NOMO-1 treated with DMSO at 0.1 percent for 48 hours (cell line): ENCODE measurements at regions not wholly inside any gene's neighbourhood (a gene's known extent, or its start where the extent isn't known, plus 50 kb on each side); places are given as distances from the start of the nearest gene placed in this dataset.
"Not testable (repeated sequence)": the region's sequence is repeated elsewhere in the genome, so short reads cannot be mapped to it uniquely, and the experiment has no call there.

Experiments
- DNase-seq: peaks from one replicate; lab custom pipeline; 2025; ENCODE audit not compliant: unreplicated experiment; lab: John Stamatoyannopoulos, UW

DNA sequence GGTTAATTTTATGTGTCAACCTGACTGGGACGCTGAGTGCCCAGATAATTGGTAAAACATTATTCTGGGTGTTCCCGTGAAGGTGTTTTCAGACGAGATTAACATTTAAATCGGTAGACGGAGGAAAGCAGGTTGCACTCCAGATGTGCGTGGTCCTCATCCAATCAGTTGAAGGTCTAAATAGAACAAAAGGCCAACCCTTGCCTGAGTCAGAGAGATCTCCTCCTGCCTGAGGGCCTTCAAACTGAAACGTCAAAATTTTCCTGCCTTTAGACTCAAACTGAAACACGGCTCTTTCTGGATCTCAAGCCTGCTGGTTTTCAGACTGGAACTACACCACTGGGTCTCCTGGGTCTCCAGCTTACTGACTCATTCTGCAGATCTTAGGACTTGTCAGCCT is 70.9 kb downstream of the NPIPA5 start:
- DNase-seq, result not testable (repeated sequence)

DNA sequence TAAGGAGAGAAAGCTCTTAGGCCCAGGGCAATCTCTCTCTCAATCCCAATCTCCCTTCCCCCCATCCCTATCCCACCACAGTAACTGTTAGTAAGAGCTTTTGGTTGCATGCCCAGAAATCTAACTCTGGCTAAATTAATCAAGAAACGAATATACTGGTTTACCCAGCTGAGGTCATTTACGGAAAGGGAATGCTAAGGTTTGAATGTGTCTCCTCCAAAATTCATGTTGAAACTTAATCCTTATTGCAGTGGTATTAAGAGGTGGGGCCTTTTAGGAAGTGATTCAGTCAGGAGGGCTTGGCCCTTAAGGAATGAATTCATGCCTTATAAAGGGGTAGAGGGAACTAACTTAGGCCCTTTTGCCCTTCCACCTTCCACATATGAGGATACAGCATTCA is 72.2 kb downstream of the NPIPA5 start:
- not testable (repeated sequence) for DNase-seq

- not testable (repeated sequence) for DNase-seq
These were observed 74.3 kb downstream of the NPIPA5 start for GRCh38 chr16:15303667-15304324.

- not testable (repeated sequence) for DNase-seq
These were observed 81.0 kb downstream of the NPIPA5 start for GRCh38 chr16:15297104-15297503.

DNA sequence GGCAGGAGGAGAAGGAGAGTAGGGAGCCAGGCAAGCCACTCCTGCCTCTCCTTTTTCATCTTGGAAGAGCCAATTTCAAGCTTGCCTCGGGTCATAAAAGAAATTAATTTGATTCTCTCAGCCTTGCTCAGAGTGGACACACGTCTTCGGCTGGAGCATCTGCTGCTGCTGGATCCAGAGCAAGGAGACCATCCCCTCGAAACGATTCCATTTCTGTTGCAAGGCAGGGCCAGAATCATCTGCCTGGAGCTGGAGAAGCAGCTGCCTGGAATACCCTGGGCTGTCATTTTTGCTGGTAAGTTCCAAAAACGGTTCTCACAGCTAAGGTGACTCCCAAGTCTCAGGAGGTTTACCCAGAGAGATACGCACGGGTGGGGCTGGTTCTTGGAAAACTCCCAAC is 103.3 kb downstream of the NPIPA5 start:
- DNase-seq, result not testable (repeated sequence)

DNA sequence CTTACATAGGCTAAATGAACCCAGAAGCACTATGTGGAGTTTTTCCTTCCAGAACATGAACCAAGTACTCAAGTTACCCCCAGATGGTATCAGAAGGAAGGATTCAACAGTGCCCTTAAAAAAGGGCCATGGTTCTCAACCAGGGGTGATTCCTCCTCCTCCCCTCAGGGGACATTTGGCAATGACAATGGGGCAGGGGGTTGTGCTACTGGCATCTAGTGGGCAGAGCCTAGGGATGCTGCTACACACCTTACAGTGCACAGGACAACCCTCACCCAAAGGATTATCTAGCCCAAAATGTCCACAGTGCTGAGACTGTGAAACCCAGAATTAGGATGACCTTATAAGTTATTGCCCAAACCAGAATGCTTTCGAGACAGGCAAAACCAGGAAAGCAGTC is 104.1 kb downstream of the NPIPA5 start:
- not testable (repeated sequence) for DNase-seq

DNA sequence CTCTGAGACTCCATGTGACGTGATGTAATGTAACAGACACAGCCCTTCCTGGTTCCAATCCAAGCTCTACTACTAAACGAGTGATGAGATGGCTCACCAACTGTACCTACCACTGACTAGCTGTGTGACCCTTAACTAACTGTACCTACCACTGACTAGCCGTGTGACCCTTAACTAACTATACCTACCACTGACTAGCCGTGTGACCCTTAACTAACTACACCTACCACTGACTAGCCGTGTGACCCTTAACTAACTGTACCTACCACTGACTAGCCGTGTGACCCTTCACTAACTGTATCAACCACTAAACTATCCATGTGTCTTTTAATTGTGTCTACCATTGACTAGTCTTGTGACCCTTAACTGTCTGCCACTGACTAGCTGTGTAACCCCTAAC is 111.2 kb downstream of the NPIPA5 start:
- not testable (repeated sequence) for DNase-seq

DNA sequence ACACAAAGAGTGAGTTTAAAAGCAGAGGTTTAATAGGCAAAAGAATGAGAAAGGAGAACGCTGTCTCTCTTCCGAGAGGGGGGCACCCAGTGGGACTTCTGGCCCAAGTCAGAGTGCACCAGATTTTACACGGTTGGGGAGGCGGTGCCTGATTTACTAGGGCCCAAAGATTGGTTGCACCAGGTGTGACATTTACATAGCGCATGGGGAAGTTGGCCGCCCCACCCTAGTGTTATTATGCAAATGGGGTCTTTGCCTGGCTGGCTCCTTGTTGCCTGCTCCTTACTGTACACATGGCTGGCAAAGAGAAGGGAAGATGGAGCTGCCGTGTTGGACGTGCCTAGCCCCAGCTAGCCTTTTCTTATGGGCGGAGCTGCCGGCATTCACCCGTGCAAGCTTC is 115.9 kb downstream of the NPIPA5 start:
- not testable (repeated sequence) for DNase-seq

DNA sequence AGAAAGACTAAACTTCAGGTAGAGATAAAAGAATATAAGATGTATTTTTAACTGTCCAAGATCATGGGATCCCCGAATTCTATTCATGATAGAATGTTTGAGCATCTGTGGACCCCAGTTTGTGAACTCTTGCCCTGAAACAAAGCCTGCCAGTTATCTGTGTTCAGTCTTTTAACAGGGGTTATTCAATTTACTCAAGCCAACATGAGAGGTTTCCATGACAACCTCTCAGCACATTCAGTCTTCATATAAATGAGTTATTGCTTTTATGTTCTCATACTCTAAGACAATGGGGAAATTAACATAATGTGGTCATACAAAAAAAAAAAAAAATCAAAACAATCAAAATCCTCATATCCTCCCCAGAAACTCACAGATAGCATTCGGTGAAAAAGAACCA is 130.1 kb downstream of the NPIPA5 start:
- DNase-seq, result not testable (repeated sequence)

DNA sequence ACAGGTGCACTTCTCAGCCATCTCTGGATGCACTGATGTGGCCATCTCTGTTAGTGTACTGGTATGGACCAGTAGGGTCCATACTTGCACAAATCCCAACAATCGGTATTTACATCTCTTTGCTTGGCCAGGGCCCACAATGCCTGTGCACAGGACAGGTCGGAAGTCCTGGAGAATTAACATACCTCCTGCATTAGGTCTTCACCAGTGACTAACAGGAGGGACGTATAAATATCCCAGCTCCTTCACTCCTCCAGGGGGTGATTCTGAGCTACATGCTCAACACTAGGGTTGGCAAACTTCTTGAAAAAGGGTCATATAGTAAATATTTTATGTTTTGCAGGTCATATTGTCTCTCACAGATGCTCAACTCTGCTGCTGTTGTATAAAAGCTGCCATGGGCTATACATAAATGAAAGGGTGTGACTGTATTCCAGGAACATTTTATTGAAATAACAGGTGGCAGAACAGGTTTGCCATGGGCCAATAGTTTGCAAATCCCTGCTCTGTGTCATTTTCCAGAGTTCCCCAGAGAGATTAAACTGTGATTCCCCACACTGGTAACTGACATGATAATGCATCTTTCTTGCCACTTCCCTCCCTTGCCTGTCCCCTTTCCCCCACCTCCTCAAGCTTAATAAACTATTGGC is 141.3 kb downstream of the NPIPA5 start:
- DNase-seq, result not testable (repeated sequence)

DNA sequence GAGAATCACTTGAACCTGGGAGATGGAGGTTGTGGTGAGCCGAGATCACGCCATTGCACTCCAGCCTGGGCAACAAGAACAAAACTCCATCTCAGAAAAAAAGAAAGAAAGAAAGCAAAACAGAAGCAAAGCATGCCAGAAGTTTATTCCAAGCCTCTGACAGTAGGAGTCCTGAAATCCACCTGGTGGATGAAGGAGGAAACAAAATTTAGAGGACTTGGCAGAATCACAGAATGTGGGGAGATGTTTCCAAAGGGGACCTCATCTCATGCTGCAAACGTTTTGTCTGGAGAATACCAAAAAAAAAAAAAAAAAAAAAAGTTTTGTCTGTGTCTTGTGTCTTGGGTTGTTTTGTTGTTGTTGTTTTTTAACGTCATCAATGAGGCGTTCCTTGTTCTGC is 141.1 kb upstream of the RRN3 start:
- DNase-seq, result not testable (repeated sequence)

- not testable (repeated sequence) for DNase-seq
These were observed 140.6 kb upstream of the RRN3 start for GRCh38 chr16:15234702-15235101.

DNA sequence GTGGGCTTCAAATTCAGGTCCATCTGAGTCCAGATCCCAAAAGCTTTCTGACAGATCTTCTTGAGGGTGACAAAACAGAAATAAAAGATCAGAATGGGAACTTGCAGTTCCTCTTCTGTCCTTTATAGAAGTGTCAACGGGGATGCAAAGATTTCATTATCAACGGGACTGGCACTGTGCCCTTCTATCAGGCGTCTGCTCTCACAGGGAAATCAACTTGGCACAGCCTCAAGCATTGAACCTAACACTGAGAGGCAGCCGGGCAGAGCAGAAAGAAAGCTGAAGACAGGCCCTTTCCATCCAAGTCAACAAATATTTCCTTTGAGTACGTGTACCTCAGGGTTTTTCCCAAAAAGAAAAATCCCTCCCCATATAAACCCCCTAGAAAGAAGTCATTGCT is 136.4 kb upstream of the RRN3 start:
- not testable (repeated sequence) for DNase-seq

DNA sequence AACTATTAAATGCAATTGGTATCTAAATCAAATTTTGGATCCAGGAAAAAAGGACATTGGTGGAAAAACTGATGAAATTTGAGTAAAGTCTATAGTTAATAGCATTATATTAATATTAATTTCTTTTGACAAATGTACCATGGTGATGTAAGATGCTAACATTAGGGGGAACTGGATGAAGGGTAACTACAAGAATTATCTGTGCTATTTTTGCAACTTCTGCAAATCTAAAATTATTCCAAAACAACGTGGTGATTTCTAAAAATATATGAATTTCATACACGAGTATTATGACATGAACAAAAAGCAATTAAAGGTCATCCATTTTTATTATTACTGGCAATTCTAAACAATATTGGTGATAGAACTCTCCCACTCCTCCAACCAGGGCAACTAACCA is 135.6 kb upstream of the RRN3 start:
- DNase-seq, result not testable (repeated sequence)

- not testable (repeated sequence) for DNase-seq
These were observed 130.6 kb upstream of the RRN3 start for GRCh38 chr16:15224651-15225050.

DNA sequence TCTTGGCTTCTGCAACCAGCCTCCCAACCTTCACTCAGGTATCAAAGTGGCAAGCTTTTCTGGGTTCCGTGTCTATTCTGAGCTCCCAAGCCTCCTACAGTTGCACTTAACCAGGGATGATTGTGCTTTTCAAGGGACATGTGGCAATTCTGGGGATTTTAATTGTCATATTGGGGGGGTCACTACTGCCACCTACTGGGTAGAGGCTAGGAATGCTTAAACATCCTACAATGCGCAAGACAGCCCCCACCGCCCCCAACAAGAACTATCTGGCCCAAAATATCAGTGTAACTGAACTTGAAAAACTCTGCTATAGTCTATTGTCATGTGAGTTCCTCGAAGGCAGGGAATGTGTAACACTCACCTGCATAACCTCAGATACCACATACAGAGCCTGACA is 129.3 kb upstream of the RRN3 start:
- not testable (repeated sequence) for DNase-seq

DNA sequence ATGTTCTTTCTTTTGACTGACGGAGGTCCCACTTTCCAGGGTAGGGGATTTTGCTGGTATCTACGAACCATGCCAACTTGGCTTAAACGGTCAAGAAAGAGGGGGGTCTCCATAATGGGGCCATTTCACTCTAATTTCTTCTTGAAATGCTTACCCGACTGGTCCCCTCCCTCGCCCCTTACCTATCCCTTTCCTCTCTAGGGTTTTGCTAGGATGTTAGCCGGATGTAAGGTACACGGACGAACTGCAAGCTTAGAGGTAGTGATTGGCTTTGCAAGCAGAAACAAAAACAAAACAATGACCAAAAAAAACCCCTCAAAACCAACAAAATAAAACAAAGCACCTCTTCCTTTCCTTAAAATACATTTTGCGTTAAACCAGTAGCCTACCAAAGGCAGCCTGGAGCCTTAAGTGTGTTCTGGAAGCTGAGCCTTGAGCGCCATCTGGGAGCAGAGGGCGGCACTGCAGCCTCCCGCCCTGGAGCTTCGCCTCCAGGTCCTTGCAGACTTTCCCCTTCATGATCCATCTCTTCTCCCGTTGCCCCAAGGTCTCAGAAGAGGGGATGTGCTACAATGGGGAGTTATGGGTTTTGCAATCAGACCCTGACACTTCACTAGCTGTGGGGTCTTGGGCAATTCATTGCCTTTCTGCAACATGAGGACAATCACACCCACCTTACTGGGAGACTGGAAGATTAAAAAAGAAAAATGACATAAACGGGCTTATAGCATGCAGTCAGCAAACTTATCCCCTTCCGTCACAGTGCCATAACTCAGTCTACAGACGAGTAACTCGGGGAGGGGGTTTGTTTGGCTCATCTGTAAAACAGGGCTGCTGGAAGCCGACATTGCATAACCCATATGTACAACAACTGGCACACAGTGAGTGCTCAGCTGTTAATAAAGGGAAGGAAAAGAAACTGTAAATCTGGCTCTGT is 125.9 kb upstream of the RRN3 start:
- not testable (repeated sequence) for DNase-seq

DNA sequence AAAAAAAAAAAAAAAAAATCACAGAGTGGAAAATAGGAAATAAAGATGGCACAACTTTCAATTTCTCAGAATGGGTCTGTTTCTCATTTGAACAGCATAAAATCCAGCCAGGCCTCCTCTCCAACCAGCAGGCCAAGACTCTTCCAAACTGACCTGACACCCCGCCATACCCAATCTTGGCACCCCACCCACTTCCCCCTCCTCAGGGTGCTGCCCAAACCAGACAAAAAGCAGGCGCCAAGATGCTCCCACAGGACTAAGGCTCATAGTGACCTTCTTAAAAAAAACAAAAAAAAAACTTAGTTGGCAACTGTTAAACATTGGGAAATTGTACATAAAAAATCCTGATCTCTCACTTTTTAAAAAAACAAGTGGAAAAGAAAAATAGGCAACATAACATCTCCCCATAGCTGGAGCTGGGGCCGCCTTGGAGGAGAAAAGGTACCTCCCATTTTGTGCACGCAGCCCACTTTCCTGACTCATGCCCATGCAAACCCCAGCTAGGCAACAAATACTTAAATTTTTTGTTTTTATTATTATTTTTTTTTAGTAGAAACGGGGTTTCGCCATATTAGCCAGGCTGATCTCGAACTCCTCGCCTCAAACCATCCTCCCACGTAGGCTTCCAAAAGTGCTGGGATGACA is 124.9 kb upstream of the RRN3 start:
- not testable (repeated sequence) for DNase-seq

- not testable (repeated sequence) for DNase-seq
These were observed 113.3 kb upstream of the RRN3 start for GRCh38 chr16:15207202-15207981.

DNA sequence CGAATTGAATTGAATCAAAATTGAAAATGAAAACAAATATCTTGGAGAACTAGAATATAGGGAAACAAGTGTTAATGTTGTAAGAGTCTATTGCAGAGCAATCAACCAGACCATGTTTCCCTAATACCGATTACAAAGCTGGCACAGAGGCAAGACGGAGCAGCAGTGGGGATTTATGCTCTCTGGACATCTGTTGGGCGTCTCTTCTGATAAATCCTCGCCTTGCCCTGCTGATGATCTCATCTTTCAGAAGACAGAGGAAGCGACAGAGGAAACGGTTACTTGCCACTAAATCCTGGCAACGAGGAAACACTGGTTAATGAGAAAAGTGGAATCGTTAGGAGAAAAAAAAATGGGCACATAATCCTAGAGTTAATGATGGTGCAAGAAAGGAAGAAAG is 112.4 kb upstream of the RRN3 start:
- peak; percentile 51 for DNase-seq
